Liver (tissue), 8 donors: ENCODE measurements at regions not wholly inside any gene's neighbourhood (a gene's known extent, or its start where the extent isn't known, plus 50 kb on each side); places are given as distances from the start of the nearest gene placed in this dataset.

ENCODE experiments used
- DNase-seq: peaks from one replicate; pipeline ENCODE4 v3.0.0-alpha.2; 2017; ENCODE audit warnings: low spot score
- H3K27ac ChIP-seq, 2 donors: one replicate each; pipeline ENCODE4 v1.7.0; 2013; ENCODE audit warnings: inconsistent platforms in 2 of 2, low read length in 2 of 2, control low read depth in 1 of 2, low read depth in 1 of 2, mild to moderate bottlenecking in 1 of 2
- H3K27me3 ChIP-seq, 4 donors: one replicate each; pipeline versions ENCODE4 v1.6.1 to v1.7.0; 2013; ENCODE audit warnings: low read length in 3 of 4, inconsistent platforms in 1 of 4, mild to moderate bottlenecking in 1 of 4, moderate library complexity in 1 of 4; ENCODE audit not compliant: control insufficient read depth in 4 of 4, insufficient read depth in 4 of 4
- H3K36me3 ChIP-seq, 4 donors: one replicate each; pipeline versions ENCODE4 v1.6.1 to v1.7.0; 2013; ENCODE audit warnings: low read length in 3 of 4, mild to moderate bottlenecking in 3 of 4, low read depth in 1 of 4, moderate library complexity in 1 of 4; ENCODE audit not compliant: control insufficient read depth in 4 of 4, insufficient read depth in 3 of 4
- H3K4me1 ChIP-seq, 4 donors: one replicate each; pipeline versions ENCODE4 v1.6.1 to v1.7.0; 2013; ENCODE audit warnings: low read length in 3 of 4, mild to moderate bottlenecking in 3 of 4, moderate library complexity in 1 of 4; ENCODE audit not compliant: control insufficient read depth in 4 of 4, insufficient read depth in 4 of 4
- H3K4me3 ChIP-seq, 3 donors: one replicate each; pipeline versions ENCODE4 v1.6.1 to v1.7.0; 2013; ENCODE audit warnings: low read length in 3 of 3, control low read depth in 1 of 3, low read depth in 1 of 3, mild to moderate bottlenecking in 1 of 3
- H3K9ac ChIP-seq, 2 donors: one replicate each; pipeline ENCODE4 v1.7.0; 2013; ENCODE audit warnings: low read length in 2 of 2, mild to moderate bottlenecking in 2 of 2, moderate library complexity in 2 of 2, control low read depth in 1 of 2, low read depth in 1 of 2
- H3K9me3 ChIP-seq, 4 donors: one replicate each; pipeline versions ENCODE4 v1.6.1 to v1.7.0; 2013; ENCODE audit warnings: low read length in 3 of 4; ENCODE audit not compliant: control insufficient read depth in 4 of 4
- EGR1 ChIP-seq, 2 donors: IDR thresholded peaks; 2 replicates each; pipeline ENCODE4 v1.6.1; 2016 to 2018; ENCODE audit warnings: antibody characterized with exemption in 2 of 2, low read depth in 2 of 2
- FOXA1 ChIP-seq: IDR thresholded peaks from 2 replicates; pipeline ENCODE4 v1.6.1; 2016; ENCODE audit warnings: antibody characterized with exemption
- FOXA2 ChIP-seq: IDR thresholded peaks from 2 replicates; pipeline ENCODE4 v1.6.1; 2016; ENCODE audit warnings: antibody characterized with exemption
- GABPA ChIP-seq, 2 donors: IDR thresholded peaks in 1 of 2; conservative IDR thresholded peaks in 1 of 2; 2 replicates each; pipeline ENCODE4 v1.6.1; 2016; ENCODE audit warnings: antibody characterized with exemption in 2 of 2, mild to moderate bottlenecking in 1 of 2, moderate library complexity in 1 of 2
- HNF4A ChIP-seq, 2 donors: conservative IDR thresholded peaks; 2 replicates each; pipeline ENCODE4 v1.6.1; 2016; ENCODE audit warnings: antibody characterized with exemption in 2 of 2, mild to moderate bottlenecking in 2 of 2
- HNF4G ChIP-seq: IDR thresholded peaks from 2 replicates; pipeline ENCODE4 v1.6.1; 2016; ENCODE audit warnings: antibody characterized with exemption
- JUND ChIP-seq, 2 donors: IDR thresholded peaks; 2 replicates each; pipeline ENCODE4 v1.6.1; 2016; ENCODE audit warnings: antibody characterized with exemption in 2 of 2
- NR2F2 ChIP-seq: IDR thresholded peaks from 2 replicates; pipeline ENCODE4 v1.6.1; 2016; ENCODE audit warnings: antibody characterized with exemption
- RAD21 ChIP-seq, 2 donors: IDR thresholded peaks; 2 replicates each; pipeline ENCODE4 v1.6.1; 2016; ENCODE audit warnings: antibody characterized with exemption in 2 of 2, mild to moderate bottlenecking in 2 of 2
- RXRA ChIP-seq, 2 donors: IDR thresholded peaks; 2 replicates each; pipeline ENCODE4 v1.6.1; 2017 to 2018; ENCODE audit warnings: antibody characterized with exemption in 2 of 2, mild to moderate bottlenecking in 1 of 2
- TAF1 ChIP-seq: conservative IDR thresholded peaks from 2 replicates; pipeline ENCODE4 v1.6.1; 2016; ENCODE audit warnings: antibody characterized with exemption, mild to moderate bottlenecking
- YY1 ChIP-seq: IDR thresholded peaks from 2 replicates; pipeline ENCODE4 v1.6.1; 2016; ENCODE audit warnings: antibody characterized with exemption, mild to moderate bottlenecking
- WGBS: extraction: QIAGEN DNeasy Blood & Tissue Kit; methylation state at CpG from one replicate; pipeline ENCODE4 v1.1.7; 2013; 5-methylcytosine and 5-hydroxymethylcytosine counted together
- TF ChIP-seq, protein P1 (sequence below): fragments of 150-350 bp; IDR thresholded peaks from 2 replicates; pipeline ENCODE4 v1.5.1; 2017; ENCODE audit warnings: improper control_type of control experiment, low read depth, low read length; ENCODE audit not compliant: missing input control
- TF ChIP-seq, protein P2 (sequence below): IDR thresholded peaks from 2 replicates; pipeline ENCODE4 v1.6.1; 2016; ENCODE audit warnings: antibody characterized with exemption
- TF ChIP-seq, protein P3 (sequence below): IDR thresholded peaks from 2 replicates; pipeline ENCODE4 v1.6.1; 2016; ENCODE audit warnings: antibody characterized with exemption, mild to moderate bottlenecking
- TF ChIP-seq, protein P4 (sequence below): IDR thresholded peaks from 2 replicates; pipeline ENCODE4 v1.6.1; 2016; ENCODE audit warnings: antibody characterized with exemption
- TF ChIP-seq, protein P5 (sequence below): IDR thresholded peaks from 2 replicates; pipeline ENCODE4 v1.6.1; 2016; ENCODE audit warnings: antibody characterized with exemption
- donor health status: healthy.
- donor health status: healthy.
- donor health status: healthy.
- donor health status: healthy.
- donor health status: healthy.

DNA sequence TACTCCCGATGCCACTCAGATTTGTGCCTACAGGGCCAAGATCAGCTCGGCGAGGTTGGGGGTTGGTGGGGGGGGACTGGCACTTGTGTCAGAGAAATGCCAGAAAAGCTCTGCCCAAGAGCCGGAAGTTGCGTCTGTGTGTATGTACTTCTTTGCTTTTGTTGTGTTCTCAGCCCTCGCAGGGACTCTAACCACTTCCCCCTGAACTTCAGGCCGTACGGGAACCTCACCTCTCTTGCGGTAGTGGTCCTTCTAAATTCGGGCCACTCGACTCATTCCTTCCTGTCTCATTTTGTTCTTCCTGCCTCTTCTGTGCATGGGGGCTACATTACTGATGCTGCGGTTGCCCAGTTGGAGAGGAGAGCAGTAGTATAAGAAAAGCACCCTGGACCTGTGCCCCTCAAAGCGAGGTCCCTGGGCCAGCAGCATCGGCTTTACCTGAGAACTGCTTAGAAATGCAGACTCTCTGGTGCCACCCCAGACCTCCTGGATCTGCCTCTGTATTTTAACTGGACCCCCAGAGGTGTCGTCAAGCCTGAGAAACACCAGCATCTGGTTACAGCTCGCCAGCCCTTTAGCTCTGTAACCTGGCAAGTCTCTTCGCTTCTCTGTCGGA lies 146.3 kb upstream of the RPS6KA3 start:
- DNase-seq: no peak
- Histone ChIP-seq H3K36me3 (no peaks in the 10 kb centered on the region), H3K9ac (no peak overlapping the region), H3K4me3 (no peak overlapping the region), H3K4me1 (no peaks in the 10 kb centered on the region), H3K27me3 (no peaks in the 10 kb centered on the region), H3K27ac (no peak overlapping the region), H3K9me3 (no peaks in the 10 kb centered on the region)
- TF ChIP-seq TAF1 (no peak), GABPA (IDR thresholded peaks at IDR 0.05 in 1 of 2, conservative IDR thresholded peaks at IDR 0.05 in 1 of 2) (peak in 1 of 2 donors; percentile 22)
- WGBS: 92% methylated on average over 18 of the region's 18 CpGs

DNA sequence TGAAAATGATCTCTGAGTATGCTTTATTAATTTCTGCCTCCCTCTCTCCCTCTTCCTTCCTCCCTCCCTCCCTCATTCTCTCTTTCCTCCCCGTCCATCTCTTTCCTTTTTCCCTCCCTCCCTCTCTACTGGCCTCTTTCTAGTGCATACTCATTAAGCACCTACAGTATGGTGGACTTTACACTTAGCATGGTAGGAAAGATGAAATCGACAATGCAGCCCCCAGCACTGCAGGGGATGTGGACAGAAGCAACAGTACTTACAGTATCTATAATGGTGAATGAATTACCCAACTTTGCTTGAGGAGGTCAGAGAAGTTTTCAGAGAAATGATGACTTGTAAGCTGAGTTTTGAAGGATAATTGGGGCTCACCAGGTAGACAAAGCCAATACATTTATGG lies 143.8 kb upstream of the RPS6KA3 start:
- Histone ChIP-seq H3K9me3 (no peaks in the 10 kb centered on the region), H3K4me3 (no peak overlapping the region), H3K27ac (no peak overlapping the region), H3K27me3 (no peaks in the 10 kb centered on the region), H3K9ac (no peak overlapping the region), H3K4me1 (no peaks in the 10 kb centered on the region), H3K36me3 (no peaks in the 10 kb centered on the region)
- WGBS: 83% methylated on average over 2 of the region's 2 CpGs
- DNase-seq: no peak
- TF ChIP-seq RXRA (IDR thresholded peaks at IDR 0.05): no peak
- TF ChIP-seq HNF4A (conservative IDR thresholded peaks at IDR 0.05): no peak

DNA sequence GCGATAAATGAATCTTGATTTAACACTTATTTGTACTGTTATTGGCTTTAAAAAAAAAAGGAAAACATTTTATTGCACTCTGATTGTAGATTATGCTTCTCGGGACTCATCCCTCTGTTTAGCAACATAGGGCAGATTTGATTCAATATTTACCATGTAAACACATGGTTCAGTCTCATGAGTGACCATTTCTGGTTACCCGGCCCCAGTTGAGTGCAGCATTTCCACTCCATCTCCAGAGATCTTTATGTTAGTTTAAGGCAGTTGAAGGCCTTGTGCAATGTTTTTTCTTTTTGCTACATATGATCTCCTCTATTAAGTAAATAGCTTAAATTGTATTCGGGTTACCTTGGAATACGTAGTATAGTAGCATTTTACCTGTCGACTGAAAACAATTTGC lies 143.3 kb upstream of the RPS6KA3 start:
- TF ChIP-seq, protein P1, sequence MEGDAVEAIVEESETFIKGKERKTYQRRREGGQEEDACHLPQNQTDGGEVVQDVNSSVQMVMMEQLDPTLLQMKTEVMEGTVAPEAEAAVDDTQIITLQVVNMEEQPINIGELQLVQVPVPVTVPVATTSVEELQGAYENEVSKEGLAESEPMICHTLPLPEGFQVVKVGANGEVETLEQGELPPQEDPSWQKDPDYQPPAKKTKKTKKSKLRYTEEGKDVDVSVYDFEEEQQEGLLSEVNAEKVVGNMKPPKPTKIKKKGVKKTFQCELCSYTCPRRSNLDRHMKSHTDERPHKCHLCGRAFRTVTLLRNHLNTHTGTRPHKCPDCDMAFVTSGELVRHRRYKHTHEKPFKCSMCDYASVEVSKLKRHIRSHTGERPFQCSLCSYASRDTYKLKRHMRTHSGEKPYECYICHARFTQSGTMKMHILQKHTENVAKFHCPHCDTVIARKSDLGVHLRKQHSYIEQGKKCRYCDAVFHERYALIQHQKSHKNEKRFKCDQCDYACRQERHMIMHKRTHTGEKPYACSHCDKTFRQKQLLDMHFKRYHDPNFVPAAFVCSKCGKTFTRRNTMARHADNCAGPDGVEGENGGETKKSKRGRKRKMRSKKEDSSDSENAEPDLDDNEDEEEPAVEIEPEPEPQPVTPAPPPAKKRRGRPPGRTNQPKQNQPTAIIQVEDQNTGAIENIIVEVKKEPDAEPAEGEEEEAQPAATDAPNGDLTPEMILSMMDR: no peak
- TF ChIP-seq HNF4G (no peak), JUND (IDR thresholded peaks at IDR 0.05) (no peak), RAD21 (IDR thresholded peaks at IDR 0.05) (peak in 1 of 2 donors; percentile 6), GABPA (IDR thresholded peaks at IDR 0.05 in 1 of 2, conservative IDR thresholded peaks at IDR 0.05 in 1 of 2) (no peak), TAF1 (no peak), HNF4A (conservative IDR thresholded peaks at IDR 0.05) (peak in 1 of 2 donors; percentile 18), EGR1 (IDR thresholded peaks at IDR 0.05; ENCODE audit: low read depth in 2 of 2) (no peak), NR2F2 (no peak), FOXA2 (peak; percentile 55), YY1 (no peak), FOXA1 (peak; percentile 27), RXRA (IDR thresholded peaks at IDR 0.05) (no peak)
- TF ChIP-seq, protein P2, sequence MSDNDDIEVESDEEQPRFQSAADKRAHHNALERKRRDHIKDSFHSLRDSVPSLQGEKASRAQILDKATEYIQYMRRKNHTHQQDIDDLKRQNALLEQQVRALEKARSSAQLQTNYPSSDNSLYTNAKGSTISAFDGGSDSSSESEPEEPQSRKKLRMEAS: no peak
- TF ChIP-seq, protein P3, sequence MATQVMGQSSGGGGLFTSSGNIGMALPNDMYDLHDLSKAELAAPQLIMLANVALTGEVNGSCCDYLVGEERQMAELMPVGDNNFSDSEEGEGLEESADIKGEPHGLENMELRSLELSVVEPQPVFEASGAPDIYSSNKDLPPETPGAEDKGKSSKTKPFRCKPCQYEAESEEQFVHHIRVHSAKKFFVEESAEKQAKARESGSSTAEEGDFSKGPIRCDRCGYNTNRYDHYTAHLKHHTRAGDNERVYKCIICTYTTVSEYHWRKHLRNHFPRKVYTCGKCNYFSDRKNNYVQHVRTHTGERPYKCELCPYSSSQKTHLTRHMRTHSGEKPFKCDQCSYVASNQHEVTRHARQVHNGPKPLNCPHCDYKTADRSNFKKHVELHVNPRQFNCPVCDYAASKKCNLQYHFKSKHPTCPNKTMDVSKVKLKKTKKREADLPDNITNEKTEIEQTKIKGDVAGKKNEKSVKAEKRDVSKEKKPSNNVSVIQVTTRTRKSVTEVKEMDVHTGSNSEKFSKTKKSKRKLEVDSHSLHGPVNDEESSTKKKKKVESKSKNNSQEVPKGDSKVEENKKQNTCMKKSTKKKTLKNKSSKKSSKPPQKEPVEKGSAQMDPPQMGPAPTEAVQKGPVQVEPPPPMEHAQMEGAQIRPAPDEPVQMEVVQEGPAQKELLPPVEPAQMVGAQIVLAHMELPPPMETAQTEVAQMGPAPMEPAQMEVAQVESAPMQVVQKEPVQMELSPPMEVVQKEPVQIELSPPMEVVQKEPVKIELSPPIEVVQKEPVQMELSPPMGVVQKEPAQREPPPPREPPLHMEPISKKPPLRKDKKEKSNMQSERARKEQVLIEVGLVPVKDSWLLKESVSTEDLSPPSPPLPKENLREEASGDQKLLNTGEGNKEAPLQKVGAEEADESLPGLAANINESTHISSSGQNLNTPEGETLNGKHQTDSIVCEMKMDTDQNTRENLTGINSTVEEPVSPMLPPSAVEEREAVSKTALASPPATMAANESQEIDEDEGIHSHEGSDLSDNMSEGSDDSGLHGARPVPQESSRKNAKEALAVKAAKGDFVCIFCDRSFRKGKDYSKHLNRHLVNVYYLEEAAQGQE: no peak
- TF ChIP-seq, protein P4, sequence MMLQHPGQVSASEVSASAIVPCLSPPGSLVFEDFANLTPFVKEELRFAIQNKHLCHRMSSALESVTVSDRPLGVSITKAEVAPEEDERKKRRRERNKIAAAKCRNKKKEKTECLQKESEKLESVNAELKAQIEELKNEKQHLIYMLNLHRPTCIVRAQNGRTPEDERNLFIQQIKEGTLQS: no peak
- TF ChIP-seq, protein P5, sequence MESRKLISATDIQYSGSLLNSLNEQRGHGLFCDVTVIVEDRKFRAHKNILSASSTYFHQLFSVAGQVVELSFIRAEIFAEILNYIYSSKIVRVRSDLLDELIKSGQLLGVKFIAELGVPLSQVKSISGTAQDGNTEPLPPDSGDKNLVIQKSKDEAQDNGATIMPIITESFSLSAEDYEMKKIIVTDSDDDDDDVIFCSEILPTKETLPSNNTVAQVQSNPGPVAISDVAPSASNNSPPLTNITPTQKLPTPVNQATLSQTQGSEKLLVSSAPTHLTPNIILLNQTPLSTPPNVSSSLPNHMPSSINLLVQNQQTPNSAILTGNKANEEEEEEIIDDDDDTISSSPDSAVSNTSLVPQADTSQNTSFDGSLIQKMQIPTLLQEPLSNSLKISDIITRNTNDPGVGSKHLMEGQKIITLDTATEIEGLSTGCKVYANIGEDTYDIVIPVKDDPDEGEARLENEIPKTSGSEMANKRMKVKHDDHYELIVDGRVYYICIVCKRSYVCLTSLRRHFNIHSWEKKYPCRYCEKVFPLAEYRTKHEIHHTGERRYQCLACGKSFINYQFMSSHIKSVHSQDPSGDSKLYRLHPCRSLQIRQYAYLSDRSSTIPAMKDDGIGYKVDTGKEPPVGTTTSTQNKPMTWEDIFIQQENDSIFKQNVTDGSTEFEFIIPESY: no peak
- DNase-seq: no peak
- 40% methylated on average over 6 of the region's 6 CpGs for WGBS

More for the DNA sequence above, 143.3 kb upstream of the RPS6KA3 start:
- no peaks in the 10 kb centered on the region for H3K9me3 ChIP-seq
- H3K27ac ChIP-seq: no peak overlapping the region
- H3K4me3 ChIP-seq: no peak overlapping the region
- H3K27me3 ChIP-seq: no peaks in the 10 kb centered on the region
- no peaks in the 10 kb centered on the region for H3K36me3 ChIP-seq
- H3K4me1 ChIP-seq: no peaks in the 10 kb centered on the region
- no peak overlapping the region for H3K9ac ChIP-seq
